Vagina (tissue), 2 donors: ENCODE measurements at regions not wholly inside any gene's neighbourhood (a gene's known extent, or its start where the extent isn't known, plus 50 kb on each side); places are given as distances from the start of the nearest gene placed in this dataset.

ENCODE experiments used
- DNase-seq, 2 donors: peaks; one replicate each; pipeline ENCODE4 v3.0.0-alpha.2; 2017; ENCODE audit errors: extremely low spot score in 2 of 2
- H3K27ac ChIP-seq: fragments of 200-600 bp; sonication (generic); one replicate; pipeline ENCODE4 v1.5.1; 2019
- H3K27me3 ChIP-seq: fragments of 200-600 bp; sonication (generic); one replicate; pipeline ENCODE4 v1.5.1; 2019
- H3K36me3 ChIP-seq, 2 donors: fragments of 200-600 bp; sonication (generic); one replicate each; pipeline ENCODE4 v1.5.1; 2017 to 2019
- H3K4me1 ChIP-seq: fragments of 200-600 bp; sonication (generic); one replicate; pipeline ENCODE4 v1.5.1; 2019
- H3K4me3 ChIP-seq, 2 donors: fragments of 200-600 bp; sonication (generic); 1 replicate in 1 of 2; 2 replicates in 1 of 2; pipeline ENCODE4 v1.5.1; 2016 to 2019
- H3K9me3 ChIP-seq: fragments of 200-600 bp; sonication (generic); one replicate; pipeline ENCODE4 v1.5.1; 2019
- POLR2A ChIP-seq, 2 donors: fragments of 450-650 bp; IDR thresholded peaks; one replicate each; pipeline ENCODE4 v1.6.1; 2017; ENCODE audit warnings: antibody characterized with exemption in 2 of 2, mild to moderate bottlenecking in 2 of 2, moderate library complexity in 2 of 2
- POLR2AphosphoS5 ChIP-seq, 2 donors: sonication (generic); formaldehyde crosslinking; IDR thresholded peaks; one replicate each; pipeline ENCODE4 v1.9.0; 2017; ENCODE audit warnings: antibody characterized with exemption in 2 of 2, mild to moderate bottlenecking in 2 of 2, low read depth in 1 of 2; ENCODE audit not compliant: insufficient read depth in 1 of 2
- intact Hi-C: fragments of 100-400 bp; cut with DNase I; formaldehyde crosslinking; loops from one replicate; pipeline ENCODE4 v1.15.1; 2023
- TF ChIP-seq, protein P1 (sequence below), 3 experiments: fragments of 450-650 bp in 2 of 3; fragments of 200-600 bp in 1 of 3; sonication (generic) in 1 of 3; IDR thresholded peaks; one replicate each; pipeline ENCODE4 v1.5.1; 2017 to 2019; ENCODE audit warnings: antibody characterized with exemption in 3 of 3, mild to moderate bottlenecking in 2 of 3, moderate library complexity in 2 of 3

DNA sequence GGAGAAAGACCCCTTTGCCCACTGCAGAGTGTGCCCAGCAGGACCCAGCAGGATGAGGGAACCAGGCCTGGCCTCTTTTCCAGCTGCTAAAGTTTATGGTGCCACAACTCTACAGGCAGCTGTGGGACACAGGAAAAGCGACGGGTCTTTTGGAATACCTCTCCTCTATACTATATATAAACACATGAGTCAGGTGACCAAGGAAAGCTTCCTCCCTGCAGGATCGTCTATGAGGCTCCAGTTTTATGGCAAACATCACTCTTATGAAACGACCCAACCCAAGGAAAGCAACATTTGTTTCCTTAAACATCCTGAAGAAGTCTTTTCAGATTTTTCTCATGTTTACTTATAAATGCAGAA, 102.8 kb upstream of the AKIP1 start:
- Histone ChIP-seq H3K27ac (peak overlapping the region; percentile 90), H3K9me3 (no peaks in the 10 kb centered on the region), H3K4me3 (peak overlapping the region; percentile 56 to 59), H3K27me3 (no peaks in the 10 kb centered on the region), H3K4me1 (peaks cover 67% of the 10 kb centered on the region), H3K36me3 (no peaks in the 10 kb centered on the region)
- TF ChIP-seq, protein P1, sequence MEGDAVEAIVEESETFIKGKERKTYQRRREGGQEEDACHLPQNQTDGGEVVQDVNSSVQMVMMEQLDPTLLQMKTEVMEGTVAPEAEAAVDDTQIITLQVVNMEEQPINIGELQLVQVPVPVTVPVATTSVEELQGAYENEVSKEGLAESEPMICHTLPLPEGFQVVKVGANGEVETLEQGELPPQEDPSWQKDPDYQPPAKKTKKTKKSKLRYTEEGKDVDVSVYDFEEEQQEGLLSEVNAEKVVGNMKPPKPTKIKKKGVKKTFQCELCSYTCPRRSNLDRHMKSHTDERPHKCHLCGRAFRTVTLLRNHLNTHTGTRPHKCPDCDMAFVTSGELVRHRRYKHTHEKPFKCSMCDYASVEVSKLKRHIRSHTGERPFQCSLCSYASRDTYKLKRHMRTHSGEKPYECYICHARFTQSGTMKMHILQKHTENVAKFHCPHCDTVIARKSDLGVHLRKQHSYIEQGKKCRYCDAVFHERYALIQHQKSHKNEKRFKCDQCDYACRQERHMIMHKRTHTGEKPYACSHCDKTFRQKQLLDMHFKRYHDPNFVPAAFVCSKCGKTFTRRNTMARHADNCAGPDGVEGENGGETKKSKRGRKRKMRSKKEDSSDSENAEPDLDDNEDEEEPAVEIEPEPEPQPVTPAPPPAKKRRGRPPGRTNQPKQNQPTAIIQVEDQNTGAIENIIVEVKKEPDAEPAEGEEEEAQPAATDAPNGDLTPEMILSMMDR (IDR thresholded peaks at IDR 0.05), result no peak
- no peak for TF ChIP-seq POLR2A (IDR thresholded peaks at IDR 0.05)
- no peak for TF ChIP-seq POLR2AphosphoS5 (IDR thresholded peaks at IDR 0.05; ENCODE audit: insufficient read depth in 1 of 2, low read depth in 1 of 2)
- intact Hi-C loops, result loop anchor here (5.0 kb wide), 1 partner anchor 96 kb away; no protein-coding TSS in a partner anchor
- no peak for DNase-seq

DNA sequence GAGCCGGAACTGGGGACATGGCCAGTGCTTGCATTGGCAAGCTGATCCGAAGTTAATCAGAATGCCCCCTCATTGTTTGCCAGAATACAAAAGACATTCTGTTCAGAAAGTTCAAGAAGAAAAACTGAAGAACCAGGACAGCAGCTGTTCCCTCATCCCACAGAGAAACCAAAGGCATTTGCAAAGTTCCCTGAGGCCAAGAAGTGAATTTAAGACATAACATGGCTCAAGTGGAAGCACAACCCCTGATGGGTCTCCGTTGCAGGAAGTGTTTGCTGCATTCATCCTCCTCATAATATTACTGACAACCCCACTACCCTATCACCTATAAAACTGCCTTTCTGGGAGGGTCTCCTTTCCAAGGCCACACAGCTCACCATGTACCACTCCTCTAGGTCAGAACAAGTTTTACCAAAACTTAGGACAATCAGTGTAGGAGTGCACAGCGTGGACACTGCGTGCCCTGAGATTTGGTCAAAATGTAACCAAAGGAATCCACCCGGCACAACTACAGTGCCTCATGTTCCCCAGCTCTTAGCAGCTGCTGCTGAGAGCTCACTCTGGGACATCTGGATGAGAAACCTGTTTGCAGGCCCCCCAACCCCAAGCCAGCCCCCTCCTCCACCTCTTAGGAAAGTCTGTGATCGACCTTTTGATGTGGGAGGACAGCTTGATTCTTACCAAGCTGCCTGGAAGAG, 101.6 kb upstream of the AKIP1 start:
- H3K4me3 ChIP-seq, result peak overlapping the region; percentile 56 to 59

DNA sequence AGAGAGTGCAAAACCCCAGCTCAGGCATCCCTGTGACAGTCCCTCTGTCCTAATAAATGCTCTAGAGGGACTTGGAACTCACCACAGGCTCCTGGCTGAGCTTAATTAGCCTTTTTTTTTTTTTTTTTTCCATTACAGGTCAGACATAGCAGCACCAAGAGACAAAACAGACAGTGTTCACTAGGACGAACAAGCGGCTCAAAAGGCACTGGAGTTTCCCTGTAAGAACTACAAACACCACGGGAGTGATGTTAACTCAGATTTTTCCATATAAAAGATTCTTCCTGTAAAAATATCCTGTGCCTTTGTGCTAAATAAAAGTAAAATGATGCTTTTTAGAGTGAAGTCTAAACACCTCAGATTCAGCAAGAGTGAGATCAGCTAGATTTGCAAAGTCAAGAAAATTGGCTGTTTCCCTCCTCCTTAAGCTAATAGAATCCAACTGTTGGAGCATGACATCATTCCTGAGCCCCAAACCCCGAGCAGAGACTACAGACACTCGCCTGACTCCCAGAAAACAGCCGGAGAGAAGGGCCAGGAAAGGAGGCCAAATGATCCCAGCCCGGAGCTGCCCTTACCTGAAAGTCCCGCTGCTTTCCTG, 101.0 kb upstream of the AKIP1 start:
- Histone ChIP-seq H3K9me3 (no peaks in the 10 kb centered on the region), H3K27me3 (no peaks in the 10 kb centered on the region), H3K4me3 (peak overlapping the region; percentile 56 to 59), H3K4me1 (peaks cover 80% of the 10 kb centered on the region), H3K27ac (peak overlapping the region; percentile 90), H3K36me3 (no peaks in the 10 kb centered on the region)
- TF ChIP-seq POLR2A (IDR thresholded peaks at IDR 0.05) (no peak), POLR2AphosphoS5 (IDR thresholded peaks at IDR 0.05; ENCODE audit: insufficient read depth in 1 of 2, low read depth in 1 of 2) (no peak)
- TF ChIP-seq, protein P1 (IDR thresholded peaks at IDR 0.05), result no peak
- intact Hi-C loops, result loop anchor here (5.0 kb wide), 2 partner anchors 98 to 123 kb away; no protein-coding TSS in a partner anchor
- no peak for DNase-seq

More for the DNA sequence above, 101.6 kb upstream of the AKIP1 start:
- H3K9me3 ChIP-seq, result no peaks in the 10 kb centered on the region
- H3K4me1 ChIP-seq, result peaks cover 79% of the 10 kb centered on the region
- no peaks in the 10 kb centered on the region for H3K27me3 ChIP-seq
- DNase-seq, result no peak
- intact Hi-C loops, result loop anchor here (5.0 kb wide), 1 partner anchor 97 kb away; no protein-coding TSS in a partner anchor
- TF ChIP-seq, protein P1 (IDR thresholded peaks at IDR 0.05), result no peak
- no peak for TF ChIP-seq POLR2AphosphoS5 (IDR thresholded peaks at IDR 0.05; ENCODE audit: insufficient read depth in 1 of 2, low read depth in 1 of 2)
- TF ChIP-seq POLR2A (IDR thresholded peaks at IDR 0.05), result no peak
- H3K27ac ChIP-seq, result peak overlapping the region; percentile 90
- H3K36me3 ChIP-seq, result no peaks in the 10 kb centered on the region

DNA sequence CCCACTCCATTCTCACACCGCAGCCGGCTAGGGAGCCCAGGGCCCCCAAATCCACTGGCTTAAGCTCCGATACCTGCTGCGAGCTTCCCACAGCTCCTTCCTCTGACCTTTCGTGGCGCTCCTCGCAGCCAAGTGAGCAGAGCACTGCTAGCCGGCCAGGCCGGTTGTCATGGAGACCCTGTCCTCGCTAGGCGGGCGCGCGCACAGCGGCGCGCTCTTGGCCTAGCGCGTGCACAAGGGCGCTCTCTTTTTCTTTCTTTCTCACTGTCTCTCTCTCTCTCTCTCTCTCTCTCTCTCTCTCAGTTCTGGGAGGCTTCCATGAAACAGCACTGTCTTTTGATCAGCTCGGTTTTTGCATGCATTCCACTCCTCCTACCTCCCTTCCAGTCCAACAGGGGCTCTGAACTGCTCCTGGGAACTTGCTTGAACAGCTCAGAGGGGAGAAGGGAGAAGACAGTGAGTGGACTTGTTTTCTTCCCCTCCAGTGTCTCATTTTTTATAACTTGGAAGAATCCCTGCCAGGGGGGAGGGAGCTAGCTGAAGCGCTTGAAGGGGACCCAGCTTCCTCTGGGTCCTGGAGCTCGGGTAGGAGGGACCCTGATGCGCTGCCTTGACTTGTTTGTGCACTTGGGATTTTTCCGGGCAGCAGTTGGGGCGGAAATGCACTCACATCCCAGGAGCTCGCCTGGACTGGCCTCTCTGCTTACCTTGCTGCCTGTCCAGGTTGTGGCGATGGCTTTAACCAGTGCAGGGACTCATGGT, 100.3 kb upstream of the AKIP1 start:
- intact Hi-C loops, result loop anchor here (5.0 kb wide), 1 partner anchor 123 kb away; no protein-coding TSS in a partner anchor
- no peaks in the 10 kb centered on the region for H3K27me3 ChIP-seq
- no peaks in the 10 kb centered on the region for H3K9me3 ChIP-seq
- DNase-seq, result no peak
- H3K4me1 ChIP-seq, result peaks cover 75% of the 10 kb centered on the region
- no peaks in the 10 kb centered on the region for H3K36me3 ChIP-seq
- H3K4me3 ChIP-seq, result peak overlapping the region; percentile 56 to 59
- H3K27ac ChIP-seq, result peak overlapping the region; percentile 90
- peak in 1 of 2 donors; percentile 45 for TF ChIP-seq POLR2A (IDR thresholded peaks at IDR 0.05)
- TF ChIP-seq, protein P1 (IDR thresholded peaks at IDR 0.05), result peak in 1 of 3 experiments; percentile 9
- TF ChIP-seq POLR2AphosphoS5 (IDR thresholded peaks at IDR 0.05; ENCODE audit: insufficient read depth in 1 of 2, low read depth in 1 of 2), result peak in 1 of 2 donors; percentile 95
